NCI-H1436 treated with DMSO at 0.1 percent for 48 hours (cell line): ENCODE measurements at regions not wholly inside any gene's neighbourhood (a gene's known extent, or its start where the extent isn't known, plus 50 kb on each side); places are given as distances from the start of the nearest gene placed in this dataset.

ENCODE experiments used
- DNase-seq: peaks from one replicate; lab custom pipeline; 2025; lab: John Stamatoyannopoulos, UW

DNA sequence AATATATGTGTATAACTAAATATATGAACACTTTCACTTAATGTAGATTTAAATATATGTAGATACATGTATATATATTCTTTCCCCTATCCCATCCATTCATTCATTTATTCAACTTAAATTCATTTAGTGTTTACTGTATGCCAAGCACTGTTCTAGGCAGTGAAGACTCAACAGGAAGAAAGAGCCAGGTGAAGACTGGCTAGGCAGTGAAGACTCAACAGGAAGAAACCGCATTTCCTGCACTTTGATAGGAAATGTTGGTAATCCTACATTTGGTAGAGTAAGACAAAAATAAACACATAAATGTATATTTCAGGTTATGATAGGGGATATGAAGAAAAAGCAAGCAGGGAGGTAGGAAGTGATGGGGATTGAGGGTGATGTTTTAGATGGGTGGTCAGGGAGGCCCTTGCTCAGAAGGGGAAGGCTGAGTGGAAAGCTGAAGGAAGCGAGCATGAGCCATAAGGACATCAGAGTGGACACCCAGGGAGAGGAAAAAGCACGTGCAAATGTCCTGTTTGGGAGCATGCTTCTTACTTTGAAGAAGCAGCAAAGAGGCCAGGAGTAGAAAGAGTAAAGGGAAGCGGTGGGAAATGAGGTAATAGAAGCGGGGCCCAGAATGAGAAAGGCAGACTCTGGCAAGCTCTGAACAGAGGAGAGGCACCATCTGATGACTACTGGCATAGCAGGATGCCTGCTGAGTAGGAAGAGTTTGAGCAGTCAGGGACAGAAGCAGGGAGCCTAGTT is 227.8 kb upstream of the MAP3K1 start:
- no peak for DNase-seq

DNA sequence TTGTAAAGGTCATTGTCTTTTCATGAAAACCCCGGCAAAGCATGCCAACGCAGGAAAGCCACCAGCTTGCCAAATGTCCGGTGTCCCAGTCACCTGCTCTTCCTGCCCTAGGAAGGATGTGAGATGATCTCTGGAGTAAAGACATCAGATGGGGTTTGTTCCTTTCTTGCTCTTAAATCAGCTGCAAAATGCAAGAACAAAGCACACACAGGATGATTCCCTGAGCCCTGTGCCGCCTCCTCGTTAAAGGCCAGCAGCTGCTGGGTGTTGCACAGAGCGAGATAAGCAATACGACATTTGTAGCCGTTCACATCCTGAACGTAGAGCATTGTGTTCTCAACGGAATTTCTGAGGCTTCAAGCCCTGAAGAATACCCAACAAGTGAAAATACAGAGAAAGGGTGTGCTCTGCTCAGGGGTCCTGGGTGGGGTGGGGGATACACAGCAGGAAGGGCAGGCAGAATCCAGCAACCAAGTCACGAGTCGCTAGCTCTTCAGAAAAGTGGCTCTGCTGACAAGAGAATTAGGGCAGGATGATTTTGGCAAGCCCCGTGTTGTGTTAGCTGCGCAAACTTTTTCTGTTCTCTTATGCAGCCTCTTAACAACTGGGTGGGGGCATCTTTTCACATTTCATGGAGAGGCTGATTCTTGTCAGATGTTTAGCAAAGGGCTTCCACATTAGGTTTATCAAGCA is 229.2 kb upstream of the MAP3K1 start:
- DNase-seq = no peak

DNA sequence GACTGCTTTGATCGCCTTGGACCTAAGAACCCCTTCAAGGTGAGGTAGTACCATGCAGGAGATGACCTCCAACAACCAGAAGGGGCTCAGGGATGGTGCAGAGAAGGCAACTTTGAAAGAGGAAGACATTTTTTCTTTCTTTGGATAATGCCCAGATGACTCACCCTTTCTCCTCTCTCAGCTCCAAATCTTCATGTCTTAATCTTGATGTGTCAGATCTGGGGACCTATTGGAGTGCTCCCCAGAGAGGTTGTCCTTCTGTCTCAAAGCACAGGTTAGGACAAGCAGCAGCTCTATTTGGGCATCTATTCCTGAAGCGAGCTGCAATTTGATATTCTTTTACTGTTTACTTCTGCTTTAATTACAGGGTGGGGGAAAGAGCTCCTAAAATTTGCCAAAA is 229.9 kb upstream of the MAP3K1 start:
- DNase-seq = no peak

DNA sequence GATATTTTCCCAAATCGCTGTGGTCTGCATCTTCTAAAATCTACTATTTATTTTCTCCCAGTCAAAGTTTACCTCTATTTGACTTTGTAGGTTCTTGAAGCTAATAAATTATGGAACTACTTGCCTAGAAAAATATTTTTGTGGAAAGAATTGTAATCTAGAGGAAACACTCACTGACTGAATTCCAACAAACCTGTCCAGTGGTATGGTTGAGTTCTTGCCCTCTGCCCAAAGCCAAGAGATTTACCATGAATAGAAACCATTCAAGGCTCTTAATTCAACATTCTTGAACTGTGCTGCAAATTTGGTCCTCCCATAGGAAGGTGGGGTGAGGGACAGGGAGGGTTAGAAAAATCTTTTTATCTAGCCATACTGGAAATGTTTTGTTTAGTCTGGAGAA is 233.9 kb upstream of the MAP3K1 start:
- DNase-seq = no peak

DNA sequence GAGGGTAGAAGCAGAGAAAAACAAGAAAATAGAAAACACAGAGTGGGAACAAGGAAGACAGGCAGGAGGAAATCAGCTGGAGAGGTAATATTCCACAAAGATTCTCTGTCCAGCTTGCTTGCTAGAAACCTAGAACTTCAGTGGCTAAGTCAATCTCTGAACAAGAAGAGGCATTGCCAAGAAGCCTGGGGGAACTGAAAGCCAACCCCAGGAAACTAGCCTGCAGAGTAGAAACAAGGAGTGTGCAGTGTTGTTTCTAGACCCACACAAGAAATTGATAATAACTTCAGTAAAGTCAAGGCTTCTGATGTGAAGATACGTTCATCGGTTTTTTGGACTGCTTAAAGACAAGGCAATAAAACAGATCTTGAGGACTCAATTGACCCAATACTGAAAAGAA is 234.5 kb upstream of the MAP3K1 start:
- DNase-seq = no peak

DNA sequence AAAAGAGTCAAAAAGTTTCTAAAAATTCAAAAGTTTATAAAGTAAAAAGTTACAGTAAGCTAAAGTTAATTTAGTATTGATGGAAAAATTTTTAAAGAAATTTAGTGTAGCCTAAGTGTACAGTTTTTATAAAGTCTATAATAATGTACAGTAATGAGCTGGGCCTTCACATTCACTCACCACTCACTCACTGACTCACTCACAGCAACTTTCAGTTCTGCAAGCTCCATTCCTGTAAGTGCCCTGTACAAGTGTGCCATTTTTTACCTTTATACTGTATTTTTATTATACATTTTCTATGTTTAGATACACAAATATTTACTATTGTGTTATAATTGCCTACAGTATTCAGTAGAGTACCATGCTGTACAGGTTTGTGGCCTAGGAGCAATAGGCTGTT is 239.5 kb upstream of the MAP3K1 start:
- no peak for DNase-seq

DNA sequence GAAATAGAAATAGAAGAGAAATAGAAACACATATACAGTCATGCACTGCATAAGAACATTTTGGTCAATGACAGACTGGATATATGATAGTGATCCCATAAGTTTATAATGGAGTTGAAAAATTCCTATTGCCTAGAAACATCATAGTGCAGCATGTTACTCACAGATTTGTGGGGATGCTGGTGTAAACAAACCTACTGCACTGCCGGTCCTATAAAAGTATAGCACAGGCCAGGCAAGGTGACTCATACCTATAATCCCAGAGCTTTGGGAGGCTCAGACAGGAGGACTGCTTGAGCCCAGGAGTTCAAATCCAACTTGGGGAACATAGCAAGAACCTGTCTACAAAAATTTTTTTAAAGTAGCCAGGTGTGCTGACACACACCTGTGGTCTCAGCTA is 240.6 kb upstream of the MAP3K1 start:
- no peak for DNase-seq

DNA sequence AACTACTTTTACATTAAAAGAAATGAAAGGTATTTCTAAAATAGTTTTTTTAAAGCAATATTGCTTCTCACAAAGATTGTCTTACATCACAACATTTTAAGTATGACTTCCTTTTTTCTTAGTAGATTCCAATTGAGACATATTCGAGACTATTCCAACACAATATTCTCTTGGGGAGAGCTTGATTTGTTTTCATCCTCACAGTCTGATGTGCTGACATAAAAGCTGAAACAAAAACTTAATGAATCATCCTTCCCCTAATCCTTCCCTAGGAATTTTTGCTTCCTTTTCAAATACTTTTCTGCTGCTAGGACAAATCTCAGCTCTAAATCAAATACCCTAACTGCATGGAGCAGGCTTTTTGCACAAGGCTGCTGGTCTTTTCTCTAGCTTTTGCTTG is 245.8 kb upstream of the MAP3K1 start:
- no peak for DNase-seq

DNA sequence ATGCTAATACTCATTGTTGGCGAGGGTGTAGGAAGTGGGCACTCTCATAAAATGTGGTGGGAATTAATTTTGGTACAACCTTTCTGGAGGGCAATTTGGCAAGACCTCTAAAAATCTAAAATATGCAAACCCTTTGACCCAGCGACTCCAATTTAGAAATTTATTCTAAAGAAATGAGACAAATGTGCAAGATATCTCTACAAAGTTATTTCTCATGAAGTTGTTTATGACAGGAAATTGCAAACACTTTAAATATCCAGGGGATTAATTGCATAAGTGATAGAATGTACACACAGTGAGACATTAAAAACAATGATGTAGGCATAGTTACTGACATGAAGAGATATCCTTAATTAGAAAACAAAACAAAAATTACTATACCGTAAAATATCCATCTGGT is 246.3 kb upstream of the MAP3K1 start:
- DNase-seq = no peak

DNA sequence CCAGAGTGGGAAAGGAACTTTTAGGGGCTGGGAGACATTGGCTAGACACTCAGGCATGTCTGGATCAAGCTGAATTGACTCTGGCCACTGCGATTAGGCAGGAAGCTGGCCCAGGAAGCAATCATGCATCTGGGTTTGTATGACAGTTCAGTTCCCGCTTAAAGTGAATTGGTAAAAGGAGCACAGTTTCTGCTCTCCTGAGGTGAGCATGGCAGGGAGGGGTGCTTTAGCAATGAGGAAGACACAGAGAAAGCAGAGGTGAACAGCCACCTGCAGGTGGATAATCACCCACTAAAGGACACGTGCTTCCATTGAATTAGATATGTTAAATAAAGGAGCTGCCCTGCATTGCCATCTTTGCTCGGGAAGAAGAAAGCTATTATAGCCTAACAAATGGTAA is 248.1 kb upstream of the MAP3K1 start:
- DNase-seq = no peak

DNA sequence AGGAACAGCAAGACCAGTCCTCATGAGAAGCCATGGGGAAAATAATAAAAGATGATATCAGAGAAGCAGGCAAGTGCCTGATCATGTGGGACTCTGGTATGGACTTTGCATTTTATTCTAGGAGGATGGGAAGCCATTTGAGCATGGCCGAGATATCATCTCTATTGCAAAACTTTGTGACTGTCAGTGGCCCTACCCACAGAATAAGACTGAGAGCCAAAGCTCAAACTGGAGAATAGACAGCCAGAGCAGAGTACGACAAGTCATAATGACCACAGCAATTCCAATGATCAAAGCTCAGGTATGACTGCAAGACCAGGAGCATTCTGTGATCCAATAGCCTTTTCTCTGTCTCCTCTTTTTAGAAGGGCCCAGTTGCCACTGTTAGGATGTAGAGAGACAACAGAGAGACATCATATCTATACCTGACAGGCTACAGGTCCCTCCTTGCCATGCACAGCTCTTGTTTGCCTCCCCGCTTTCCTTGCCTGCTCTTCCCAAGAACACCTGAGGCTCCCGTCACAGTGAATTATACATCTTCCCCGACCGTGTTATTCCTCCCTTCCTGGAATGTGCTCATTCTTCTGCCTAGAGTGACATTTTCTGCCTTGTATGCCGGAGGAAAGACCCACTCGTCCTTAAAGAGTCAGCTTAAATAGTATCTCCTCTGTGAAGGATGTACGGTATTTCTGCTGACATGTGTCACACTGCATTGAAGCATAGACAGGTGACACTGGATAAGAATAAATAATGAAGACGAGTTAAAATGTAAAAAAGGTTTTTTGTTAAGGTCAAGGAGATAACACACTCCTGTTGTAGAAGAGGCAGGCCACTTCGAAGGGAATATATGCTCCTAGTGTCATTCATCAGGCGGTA is 248.7 kb upstream of the MAP3K1 start:
- no peak for DNase-seq

DNA sequence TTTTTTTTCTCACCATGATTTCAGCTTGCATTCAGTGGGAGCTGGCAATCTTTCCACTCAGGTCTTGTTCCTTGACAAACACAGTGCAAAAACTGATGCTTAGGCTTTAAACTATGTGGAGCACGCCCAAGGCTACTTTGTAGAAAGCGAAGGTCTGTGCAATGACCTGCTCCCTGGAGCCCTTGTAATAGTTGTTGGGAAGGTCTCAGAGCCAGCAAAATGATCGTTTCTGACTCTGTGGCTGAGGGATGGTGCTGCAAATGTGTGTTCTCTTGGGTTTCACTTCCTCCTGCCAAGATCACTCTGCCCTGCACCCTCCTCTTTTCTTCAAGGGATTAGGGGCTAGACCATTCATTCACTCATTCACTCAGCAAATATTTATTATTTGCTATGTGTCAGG is 249.7 kb upstream of the MAP3K1 start:
- no peak for DNase-seq

DNA sequence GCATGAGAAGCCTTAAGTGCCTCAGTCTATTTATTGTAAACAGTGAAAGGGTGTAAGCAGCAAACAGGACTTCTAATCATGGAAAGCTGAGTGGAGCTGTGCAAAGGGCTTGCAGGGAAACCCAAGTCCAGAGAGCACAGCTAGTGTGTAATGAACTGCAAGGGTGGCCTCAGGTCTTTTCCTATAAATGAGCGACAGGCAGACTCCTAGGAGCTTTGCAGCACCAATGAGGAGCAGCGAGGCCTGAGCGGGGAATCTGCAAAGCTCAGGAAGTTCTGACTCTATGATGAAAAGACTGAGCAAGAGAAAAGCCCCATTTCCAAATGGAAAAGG is 250.1 kb upstream of the MAP3K1 start:
- no peak for DNase-seq

DNA sequence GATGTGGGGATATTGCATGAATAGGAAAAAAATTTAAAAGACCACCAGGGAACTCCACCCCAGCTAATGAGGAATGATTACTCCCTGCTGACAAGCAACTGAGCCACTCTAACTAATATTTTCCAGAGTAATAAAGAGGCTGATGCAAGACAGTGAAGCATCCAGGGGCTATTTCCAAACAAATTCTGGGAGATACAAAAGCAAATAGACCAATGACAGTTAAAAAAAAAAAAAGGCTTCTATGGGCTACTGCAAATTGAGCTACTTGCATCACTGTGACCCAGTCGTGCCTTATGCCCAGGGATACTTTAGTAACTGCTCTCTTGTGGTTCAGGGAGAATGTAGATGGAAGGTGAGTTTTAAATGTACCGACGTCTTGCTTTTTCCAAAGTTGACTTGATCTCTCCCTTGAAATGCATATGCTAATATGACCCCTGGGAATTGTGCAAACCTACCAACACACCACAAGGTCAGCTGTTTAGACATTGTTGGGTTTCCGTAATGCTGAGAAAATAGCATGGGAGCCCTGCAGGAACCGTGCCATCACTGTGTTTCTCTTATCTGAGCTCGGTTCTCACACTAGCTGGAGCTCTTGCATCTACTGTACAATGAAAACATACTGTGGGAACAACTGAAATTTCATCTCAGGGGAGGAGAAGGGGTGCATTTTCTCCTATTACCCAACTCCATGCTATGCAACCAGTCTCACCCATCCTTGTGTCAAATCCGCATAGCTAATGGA is 250.6 kb upstream of the MAP3K1 start:
- DNase-seq = no peak

DNA sequence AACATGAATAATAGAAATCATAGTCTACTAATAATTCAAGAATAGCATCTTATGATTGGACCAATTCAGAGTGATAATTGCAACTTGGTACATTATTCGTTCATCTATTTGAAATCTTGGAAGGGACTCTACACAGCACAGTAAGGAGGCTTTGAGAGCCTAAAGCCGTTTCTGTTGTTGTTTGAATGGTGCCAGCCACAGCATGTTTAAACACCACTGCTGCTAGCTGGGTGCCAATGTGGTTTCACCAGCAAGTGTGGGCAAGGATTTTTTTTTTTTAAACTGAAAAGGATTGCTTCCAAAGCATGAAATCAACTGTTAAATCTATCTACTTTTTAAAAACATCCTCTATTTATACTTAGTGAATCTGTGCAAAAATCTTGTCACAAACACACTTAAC is 253.9 kb upstream of the MAP3K1 start:
- DNase-seq = no peak

DNA sequence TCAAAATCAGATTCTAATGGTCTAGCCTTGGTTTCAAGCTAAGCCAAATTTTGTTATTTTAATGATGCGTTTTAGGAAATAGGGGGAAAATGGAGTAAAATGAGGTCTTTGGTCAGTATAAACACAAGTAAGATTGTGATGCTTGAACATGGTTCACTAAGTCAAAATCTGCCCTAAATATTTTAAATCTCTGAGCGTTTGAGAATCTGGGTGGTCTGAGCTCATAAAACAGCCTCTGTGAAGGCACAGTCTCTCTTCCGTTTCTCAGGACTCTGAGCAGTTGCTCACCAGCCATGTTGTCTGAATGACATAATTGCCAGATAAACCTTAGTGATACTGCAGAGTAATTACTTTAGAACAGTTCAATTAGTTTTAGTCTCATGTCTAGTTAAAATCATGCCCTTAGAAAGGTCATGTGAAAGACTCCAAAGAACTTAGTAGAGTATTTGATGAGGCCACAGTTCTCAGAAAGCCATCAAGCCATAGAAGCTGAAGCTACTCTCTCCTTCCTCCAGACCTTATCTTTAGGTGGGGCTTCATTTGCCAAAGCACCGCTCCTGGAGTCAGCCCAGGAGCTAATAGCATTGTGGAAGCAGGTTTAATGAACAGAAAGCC is 257.1 kb upstream of the MAP3K1 start:
- DNase-seq = no peak

DNA sequence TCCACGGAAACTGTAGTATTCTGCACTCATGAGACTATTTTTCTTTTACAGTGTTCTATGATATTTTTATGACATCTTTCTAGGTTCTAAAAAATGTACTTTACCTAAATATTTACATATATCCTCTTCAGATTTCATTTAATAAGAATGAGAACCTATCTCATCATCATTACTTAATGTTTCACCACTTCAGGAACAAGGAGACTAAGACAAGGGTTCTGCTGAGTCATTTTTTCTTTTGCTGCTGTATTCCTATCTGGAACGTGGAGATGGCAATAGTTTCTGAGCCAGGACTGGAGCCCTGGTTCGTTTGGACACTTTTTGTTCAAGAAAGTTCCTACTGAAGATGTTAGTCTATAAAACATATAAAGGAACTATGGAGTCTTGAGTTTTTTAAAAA is 258.2 kb upstream of the MAP3K1 start:
- no peak for DNase-seq

DNA sequence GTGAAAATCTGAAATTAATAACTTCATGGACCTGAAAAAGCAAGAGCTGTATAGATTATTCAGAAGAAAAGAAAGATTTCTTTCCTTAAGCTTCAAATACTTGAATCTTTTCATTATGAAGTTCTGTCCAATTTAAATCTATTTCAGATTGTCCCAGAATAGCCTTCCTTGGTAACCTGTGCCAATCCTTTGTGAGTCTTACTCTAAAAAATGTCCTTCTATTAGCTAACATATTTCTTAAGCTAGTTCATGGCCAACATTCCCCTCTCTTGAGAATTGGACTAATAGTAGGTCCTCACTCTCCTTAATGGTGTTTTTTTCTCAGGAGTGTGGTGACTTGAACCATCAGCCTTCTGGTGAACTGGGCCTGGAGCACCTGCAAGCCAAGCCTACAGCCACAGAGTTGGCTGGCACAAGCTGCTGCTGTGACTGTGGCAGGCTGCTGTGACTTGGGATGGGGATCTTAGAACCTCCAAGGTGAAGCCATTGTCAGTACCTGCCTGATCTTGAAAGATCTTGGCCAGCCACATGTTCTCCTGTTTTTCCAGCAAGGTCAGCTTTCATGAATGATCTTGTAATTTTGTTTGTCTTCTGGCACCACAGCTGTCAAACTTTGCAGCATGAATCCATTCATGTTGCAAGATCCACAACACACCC is 262.6 kb upstream of the MAP3K1 start:
- DNase-seq = no peak

DNA sequence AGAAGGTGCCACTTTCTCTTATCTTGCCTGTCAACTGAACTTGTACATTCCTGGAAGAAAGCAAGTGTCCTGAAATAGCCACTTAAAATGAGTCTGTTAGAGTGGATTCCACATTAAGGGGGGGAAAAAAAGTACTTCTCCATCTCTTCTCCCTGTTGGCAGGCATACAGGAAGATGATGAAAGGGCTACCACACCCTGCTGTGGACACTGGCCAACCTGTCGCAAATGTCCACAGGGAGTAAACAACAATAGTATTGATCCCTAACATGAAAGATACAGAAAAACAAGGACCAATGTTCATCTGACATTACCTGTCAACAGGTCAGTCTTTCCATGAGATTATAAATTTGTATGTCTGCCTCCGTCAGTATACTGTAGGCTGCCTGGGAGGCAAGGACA is 265.1 kb upstream of the MAP3K1 start:
- DNase-seq = no peak

DNA sequence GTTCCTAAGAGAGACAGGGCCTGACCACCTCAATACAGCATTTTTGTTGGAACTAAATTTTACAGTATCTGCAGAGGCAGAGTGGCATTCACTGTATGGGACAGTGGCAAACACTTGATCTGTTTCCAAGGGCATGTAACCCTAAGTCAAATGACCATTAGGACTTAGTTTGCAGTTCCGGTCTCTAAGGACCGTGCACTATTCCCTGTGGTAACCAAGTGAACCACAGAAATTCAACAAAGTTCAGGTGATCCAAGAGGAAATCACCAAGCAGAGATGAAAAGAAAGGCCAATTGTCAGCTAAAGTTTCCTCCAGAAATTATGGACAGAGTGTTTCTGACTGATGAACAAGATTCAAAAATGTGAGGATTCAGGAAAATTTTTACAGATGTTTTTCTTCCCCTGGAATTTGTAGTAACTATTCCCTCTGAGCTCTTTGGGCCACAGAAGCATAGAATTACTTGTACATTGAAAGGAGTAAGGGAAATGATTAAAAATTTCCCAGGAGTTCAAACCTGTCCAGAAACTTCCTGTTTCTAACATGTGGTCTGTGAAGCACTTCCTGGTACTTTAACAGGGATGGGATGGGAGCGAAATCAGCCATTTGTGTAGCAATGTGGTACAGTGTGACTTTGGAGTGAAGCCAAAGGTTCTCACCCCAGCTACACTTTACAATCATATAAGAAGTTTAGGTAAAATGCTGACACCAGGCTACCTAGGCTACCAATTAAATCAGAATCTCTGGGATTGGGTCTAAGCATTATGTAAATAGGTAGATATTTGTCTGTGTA is 266.1 kb upstream of the MAP3K1 start:
- DNase-seq = no peak

DNA sequence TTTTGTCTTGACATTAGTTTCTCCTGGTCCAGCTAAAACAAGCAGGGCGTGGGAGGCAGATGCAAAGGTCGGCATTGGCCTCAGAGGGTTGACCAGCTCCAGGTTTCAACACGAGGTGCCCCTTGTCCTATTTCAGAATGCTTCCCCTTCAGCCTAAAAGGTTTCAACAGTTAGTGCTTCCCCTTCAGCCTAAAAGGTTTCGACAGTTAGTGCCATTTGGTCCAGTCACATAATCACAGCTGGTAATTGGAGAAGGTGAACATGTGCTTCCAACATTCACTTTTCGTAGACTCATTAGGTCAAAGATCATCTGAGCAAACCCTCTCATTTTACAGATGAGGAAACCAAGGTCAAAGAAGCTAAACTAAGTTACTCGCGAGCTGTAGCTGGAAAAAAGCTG is 270.3 kb upstream of the MAP3K1 start:
- DNase-seq = no peak
